SK-N-SH treated with all-trans-retinoic acid at 6 μM for 48 hours (cell line): ENCODE measurements at regions not wholly inside any gene's neighbourhood (a gene's known extent, or its start where the extent isn't known, plus 50 kb on each side); places are given as distances from the start of the nearest gene placed in this dataset.

ENCODE experiments used
- GLIS3 ChIP-seq: fragments of 250-450 bp; sonication (Bioruptor Pico); IDR thresholded peaks from 2 replicates; pipeline ENCODE4 v1.5.0; 2020; ENCODE audit warnings: mild to moderate bottlenecking, moderate library complexity
- PPARA ChIP-seq: fragments of 250-450 bp; sonication (Bioruptor Pico); IDR thresholded peaks from 2 replicates; pipeline ENCODE4 v1.5.0; 2020; ENCODE audit warnings: mild to moderate bottlenecking, borderline replicate concordance
- RARB ChIP-seq: fragments of 250-450 bp; sonication (Bioruptor Pico); IDR thresholded peaks from 2 replicates; pipeline ENCODE4 v1.8.0; 2021; ENCODE audit warnings: mild to moderate bottlenecking, moderate library complexity
- ZC3H10 ChIP-seq: fragments of 250-450 bp; sonication (Bioruptor Pico); IDR thresholded peaks from 2 replicates; pipeline ENCODE4 v1.5.1; 2021; ENCODE audit warnings: mild to moderate bottlenecking, moderate library complexity
- ZFP3 ChIP-seq: fragments of 250-450 bp; sonication (Bioruptor Pico); IDR thresholded peaks from 2 replicates; pipeline ENCODE4 v1.5.0; 2020; ENCODE audit warnings: mild to moderate bottlenecking, moderate library complexity
- ZFP30 ChIP-seq: fragments of 450-650 bp; formaldehyde crosslinking; IDR thresholded peaks from 2 replicates; pipeline ENCODE4 v1.5.0; 2022; ENCODE audit warnings: mild to moderate bottlenecking, moderate library complexity
- ZNF565 ChIP-seq: fragments of 450-650 bp; formaldehyde crosslinking; conservative IDR thresholded peaks from 2 replicates; pipeline ENCODE4 v1.5.0; 2020; ENCODE audit warnings: low read depth, mild to moderate bottlenecking, moderate library complexity

GRCh38 chr6:139894271-139894670 is 519.8 kb upstream of the CITED2 start:
- TF ChIP-seq PPARA (no peak), GLIS3 (CRISPR knock-in tag) (no peak), ZFP3 (no peak), ZFP30 (CRISPR knock-in tag) (no peak), RARB (CRISPR knock-in tag) (no peak), ZNF565 (CRISPR knock-in tag) (no peak), ZC3H10 (no peak)
